ENCODE measurements at regions not wholly inside any gene's neighbourhood (a gene's known extent, or its start where the extent isn't known, plus 50 kb on each side); places are given as distances from the start of the nearest gene placed in this dataset.

GRCh38 chr1:173406783-173407230, 70.3 kb upstream of the PRDX6 start:
- intact Hi-C loops (cut with micrococcal nuclease) (loop anchor here (5.0 to 10.0 kb wide), 3 partner anchors 110 to 502 kb away; no protein-coding TSS in a partner anchor), dilution Hi-C loops (cut with HindIII; ENCODE audit: low sequenced_read_pairs, unreplicated experiment) (no loop called here), in situ Hi-C loops (cut with MboI; ENCODE audit: low sequenced_read_pairs) (no loop called here)
- Histone ChIP-seq H3K9ac (ENCODE audit: low read depth, low read length) (no peak overlapping the region), H4K20me1 (ENCODE audit: insufficient read depth, low read length) (no peaks in the 10 kb centered on the region), H2BK15ac (ENCODE audit: low read depth, low read length) (no peak overlapping the region), H4K8ac (ENCODE audit: low read depth in 2 of 2, low read length in 2 of 2) (no peak overlapping the region), H3K27me3 (ENCODE audit: control insufficient read depth, insufficient read depth, low read length) (no peaks in the 10 kb centered on the region), H3K14ac (replicated peaks; ENCODE audit: low read depth, low read length) (no peak overlapping the region), H2BK120ac (ENCODE audit: low read depth, low read length) (peak overlapping the region; percentile 17; the same call in 1 of the 2 replicates), H3K4me3 (ENCODE audit: insufficient read depth, low read depth, low read length) (no peak overlapping the region), H2AFZ (replicated peaks; ENCODE audit: low read length, poor library complexity) (no peak overlapping the region), H2AK9ac (replicated peaks; ENCODE audit: low read depth, low read length, poor library complexity) (no peak overlapping the region), H2BK20ac (ENCODE audit: low read depth, low read length) (no peak overlapping the region), H3K56ac (ENCODE audit: extremely low read depth, insufficient read depth, low read length) (no peak overlapping the region), H3K4me1 (ENCODE audit: control insufficient read depth, insufficient read depth, low read length) (peaks cover 8% of the 10 kb centered on the region), H3K9me3 (ENCODE audit: control insufficient read depth, insufficient read depth, low read length) (no peaks in the 10 kb centered on the region), H3K27ac (ENCODE audit: insufficient read depth, low read length) (no peak overlapping the region), H3K9me1 (ENCODE audit: insufficient read depth, low read length) (peaks cover 9% of the 10 kb centered on the region), H3K4ac (ENCODE audit: low read depth, low read length) (no peak overlapping the region; the same call in 1 of the 2 replicates), H3K23ac (ENCODE audit: low read depth, low read length) (no peak overlapping the region), H3K4me2 (ENCODE audit: low read depth, low read length) (no peak overlapping the region), H3K36me3 (ENCODE audit: control insufficient read depth, insufficient read depth, low read length) (no peaks in the 10 kb centered on the region), H3K18ac (ENCODE audit: low read depth, low read length) (no peak overlapping the region), H4K5ac (ENCODE audit: low read depth, low read length) (no peak overlapping the region), H3K79me1 (ENCODE audit: low read depth in 1 of 2, low read length in 2 of 2) (no peaks in the 10 kb centered on the region), H2BK5ac (ENCODE audit: low read depth, low read length, poor library complexity, severe bottlenecking) (no peak overlapping the region), H4K91ac (ENCODE audit: insufficient read depth, low read depth, low read length) (0 out of 2 replicates have a peak overlapping the region, but pooled peaks have one; percentile 43), H2AK5ac (ENCODE audit: low read depth, low read length) (peak overlapping the region; percentile 43; the same call in 1 of the 2 replicates)
- DNase-seq = no peak
- WGBS, 2 experiments (ENCODE audit: extremely low coverage in 2 of 2, insufficient read length in 1 of 2) = 60% methylated on average over 1 of the region's 8 CpGs; no CpG with 5 or more reads in 1 of the 2 experiments
- TF ChIP-seq BHLHE40 (IDR thresholded peaks at IDR 0.05; ENCODE audit: low read depth, low read length) = no peak
- no peak for TF ChIP-seq POLR2A (IDR thresholded peaks at IDR 0.05; ENCODE audit: low read depth, low read length)
- no peak for TF ChIP-seq MXI1 (IDR thresholded peaks at IDR 0.05; ENCODE audit: borderline replicate concordance, low read depth, low read length)
- TF ChIP-seq CHD1 (IDR thresholded peaks at IDR 0.05; ENCODE audit: low read depth, low read length) = no peak
- no peak for TF ChIP-seq MAZ (IDR thresholded peaks at IDR 0.05; ENCODE audit: borderline replicate concordance, low read depth, low read length)
- no peak for TF ChIP-seq SMC3 (IDR thresholded peaks at IDR 0.05; ENCODE audit: low read depth, low read length)
- no peak for TF ChIP-seq RCOR1 (IDR thresholded peaks at IDR 0.05; ENCODE audit: insufficient replicate concordance, low read length)
- no peak for TF ChIP-seq CEBPB (IDR thresholded peaks at IDR 0.05; ENCODE audit: low read depth, low read length)
- TF ChIP-seq, protein P1, sequence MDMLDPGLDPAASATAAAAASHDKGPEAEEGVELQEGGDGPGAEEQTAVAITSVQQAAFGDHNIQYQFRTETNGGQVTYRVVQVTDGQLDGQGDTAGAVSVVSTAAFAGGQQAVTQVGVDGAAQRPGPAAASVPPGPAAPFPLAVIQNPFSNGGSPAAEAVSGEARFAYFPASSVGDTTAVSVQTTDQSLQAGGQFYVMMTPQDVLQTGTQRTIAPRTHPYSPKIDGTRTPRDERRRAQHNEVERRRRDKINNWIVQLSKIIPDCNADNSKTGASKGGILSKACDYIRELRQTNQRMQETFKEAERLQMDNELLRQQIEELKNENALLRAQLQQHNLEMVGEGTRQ (IDR thresholded peaks at IDR 0.05; ENCODE audit: low read depth, low read length) = no peak
- no peak for TF ChIP-seq RAD21 (IDR thresholded peaks at IDR 0.05; ENCODE audit: low read length)
- TF ChIP-seq MAFK (IDR thresholded peaks at IDR 0.05; ENCODE audit: low read depth, low read length) = no peak
- TF ChIP-seq NFE2L2 (IDR thresholded peaks at IDR 0.05; ENCODE audit: low read depth, low read length) = no peak
- no peak for TF ChIP-seq RFX5 (IDR thresholded peaks at IDR 0.05; ENCODE audit: low read depth, low read length)
- no peak for TF ChIP-seq CTCF (conservative IDR thresholded peaks at IDR 0.05; ENCODE audit: low read depth, low read length)
- no peak for TF ChIP-seq ELK1 (IDR thresholded peaks at IDR 0.05; ENCODE audit: borderline replicate concordance, low read depth, low read length)
- ATAC-seq (ENCODE audit: low read depth) = no peak
- POLR2A ChIA-PET (ENCODE audit: unreplicated experiment) = no interaction called here
- CTCF ChIA-PET = no interaction called here
- BruUV-seq (replicated peaks) = no TSS peak

Measured in IMR-90 (cell line).